HepG2 (cell line): ENCODE measurements at regions not wholly inside any gene's neighbourhood (a gene's known extent, or its start where the extent isn't known, plus 50 kb on each side); places are given as distances from the start of the nearest gene placed in this dataset.

ENCODE experiments used
- ATAD3A ChIP-seq: sonication (generic); formaldehyde crosslinking; IDR thresholded peaks from 2 replicates; pipeline ENCODE4 v1.4.0; 2020; ENCODE audit warnings: missing genetic modification reagents
- FOSL2 ChIP-seq: sonication (generic); formaldehyde crosslinking; IDR thresholded peaks from 2 replicates; pipeline ENCODE4 v1.4.0; 2020; ENCODE audit warnings: missing genetic modification reagents
- GPN1 ChIP-seq: sonication (generic); formaldehyde crosslinking; IDR thresholded peaks from 2 replicates; pipeline ENCODE4 v1.5.1; 2020; ENCODE audit warnings: missing genetic modification reagents, borderline replicate concordance
- MIER2 ChIP-seq: IDR thresholded peaks from 2 replicates; pipeline ENCODE4 v1.6.1; 2016; ENCODE audit warnings: missing biosample characterization, missing genetic modification reagents
- RFXANK ChIP-seq: IDR thresholded peaks from 2 replicates; pipeline ENCODE4 v1.6.1; 2016
- SAFB2 ChIP-seq: sonication (generic); formaldehyde crosslinking; IDR thresholded peaks from 2 replicates; pipeline ENCODE4 v1.5.1; 2020; ENCODE audit warnings: missing genetic modification reagents, low read depth, mild to moderate bottlenecking, borderline replicate concordance
- SAP130 ChIP-seq: IDR thresholded peaks from 2 replicates; pipeline ENCODE4 v1.6.1; 2016; ENCODE audit warnings: low read depth
- SRSF1 ChIP-seq: fragments of 200-400 bp; formaldehyde crosslinking; optimal IDR thresholded peaks from 2 replicates; pipeline ENCODE3; 2017; ENCODE audit warnings: mild to moderate bottlenecking, low read depth, low read length, moderate library complexity
- SRSF9 ChIP-seq: fragments of 200-400 bp; formaldehyde crosslinking; IDR thresholded peaks from 2 replicates; pipeline ENCODE4 v1.6.1; 2018; ENCODE audit warnings: borderline replicate concordance, mild to moderate bottlenecking, low read depth, low read length; ENCODE audit not compliant: insufficient read depth, poor library complexity, severe bottlenecking
- TAF15 ChIP-seq: fragments of 200-400 bp; formaldehyde crosslinking; IDR thresholded peaks from one replicate; pipeline ENCODE4 v1.6.1; 2018; ENCODE audit warnings: mild to moderate bottlenecking, low read depth, low read length; ENCODE audit not compliant: poor library complexity, severe bottlenecking
- TEAD2 ChIP-seq: sonication (generic); formaldehyde crosslinking; IDR thresholded peaks from 2 replicates; pipeline ENCODE4 v1.9.0; 2021; ENCODE audit warnings: missing genetic modification reagents
- ZNF124 ChIP-seq: sonication (generic); formaldehyde crosslinking; IDR thresholded peaks from 2 replicates; pipeline ENCODE4 v1.4.0; 2020; ENCODE audit warnings: missing genetic modification reagents
- ZNF253 ChIP-seq: sonication (generic); formaldehyde crosslinking; IDR thresholded peaks from 2 replicates; pipeline ENCODE4 v1.8.0; 2022; ENCODE audit warnings: mild to moderate bottlenecking, missing genetic modification reagents, borderline replicate concordance
- ZNF431 ChIP-seq: sonication (generic); formaldehyde crosslinking; IDR thresholded peaks from 2 replicates; pipeline ENCODE4 v1.9.0; 2022; ENCODE audit warnings: missing genetic modification reagents, low read depth, mild to moderate bottlenecking, borderline replicate concordance
- ZNF552 ChIP-seq: sonication (generic); formaldehyde crosslinking; IDR thresholded peaks from 2 replicates; pipeline ENCODE4 v1.9.0; 2022; ENCODE audit warnings: missing genetic modification reagents, mild to moderate bottlenecking, borderline replicate concordance
- ZNF614 ChIP-seq: IDR thresholded peaks from 2 replicates; pipeline ENCODE4 v1.6.1; 2018; ENCODE audit warnings: missing biosample characterization, missing genetic modification reagents, inconsistent platforms, borderline replicate concordance
- ZSCAN21 ChIP-seq: sonication (generic); formaldehyde crosslinking; IDR thresholded peaks from 2 replicates; pipeline ENCODE4 v1.8.0; 2022; ENCODE audit warnings: mild to moderate bottlenecking, missing genetic modification reagents, moderate library complexity, borderline replicate concordance
- TF ChIP-seq, protein P1 (sequence below): fragments of 450-650 bp; IDR thresholded peaks from 2 replicates; pipeline ENCODE4 v1.6.1; 2016
- TF ChIP-seq, protein P2 (sequence below): sonication (generic); formaldehyde crosslinking; IDR thresholded peaks from 2 replicates; pipeline ENCODE4 v1.4.0; 2020; ENCODE audit warnings: mild to moderate bottlenecking, low read depth, missing genetic modification reagents
- TF ChIP-seq, protein P3 (sequence below): sonication (generic); formaldehyde crosslinking; IDR thresholded peaks from 2 replicates; pipeline ENCODE4 v1.5.1; 2020; ENCODE audit warnings: missing genetic modification reagents, mild to moderate bottlenecking, borderline replicate concordance
- TF ChIP-seq, protein P4 (sequence below): sonication (generic); formaldehyde crosslinking; IDR thresholded peaks from 2 replicates; pipeline ENCODE4 v1.4.0; 2020; ENCODE audit warnings: missing genetic modification reagents

DNA sequence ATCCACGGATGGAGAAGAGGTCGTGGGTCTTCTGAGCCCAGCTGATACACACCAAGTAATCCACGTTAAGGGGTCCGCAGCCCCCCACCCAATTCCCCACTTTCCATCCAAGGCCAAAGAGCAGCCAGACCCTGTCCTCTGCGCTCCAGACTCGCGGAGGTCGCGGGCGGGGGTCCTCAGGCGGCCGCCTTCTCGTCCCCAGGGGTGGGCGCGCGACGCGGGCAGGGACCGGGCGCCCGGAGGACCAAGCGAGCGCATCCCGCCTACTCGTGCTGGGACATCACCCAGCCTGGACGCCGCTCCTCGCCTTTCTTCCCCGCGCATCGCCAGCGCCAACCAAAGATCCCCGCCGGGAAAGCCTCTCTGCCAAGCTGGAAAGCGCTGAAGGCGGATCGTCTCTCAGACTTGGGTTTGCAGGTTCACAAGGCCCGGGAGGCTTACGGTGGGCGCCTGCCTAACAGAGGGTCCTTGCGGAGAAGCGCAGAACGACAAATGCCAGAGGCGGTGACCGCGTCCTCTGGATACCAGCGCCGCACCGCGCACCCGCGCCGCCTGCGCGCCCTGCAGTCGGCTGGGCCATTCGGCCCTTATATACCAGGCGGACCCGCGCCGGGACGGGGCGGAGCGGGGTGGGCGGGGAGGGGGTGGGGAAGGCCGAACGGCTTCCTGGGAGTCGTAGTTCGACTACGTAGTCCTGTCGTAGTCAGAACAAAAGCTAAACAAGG is 471.6 kb downstream of the SOX9 start (continued):
- TF ChIP-seq, protein P1, sequence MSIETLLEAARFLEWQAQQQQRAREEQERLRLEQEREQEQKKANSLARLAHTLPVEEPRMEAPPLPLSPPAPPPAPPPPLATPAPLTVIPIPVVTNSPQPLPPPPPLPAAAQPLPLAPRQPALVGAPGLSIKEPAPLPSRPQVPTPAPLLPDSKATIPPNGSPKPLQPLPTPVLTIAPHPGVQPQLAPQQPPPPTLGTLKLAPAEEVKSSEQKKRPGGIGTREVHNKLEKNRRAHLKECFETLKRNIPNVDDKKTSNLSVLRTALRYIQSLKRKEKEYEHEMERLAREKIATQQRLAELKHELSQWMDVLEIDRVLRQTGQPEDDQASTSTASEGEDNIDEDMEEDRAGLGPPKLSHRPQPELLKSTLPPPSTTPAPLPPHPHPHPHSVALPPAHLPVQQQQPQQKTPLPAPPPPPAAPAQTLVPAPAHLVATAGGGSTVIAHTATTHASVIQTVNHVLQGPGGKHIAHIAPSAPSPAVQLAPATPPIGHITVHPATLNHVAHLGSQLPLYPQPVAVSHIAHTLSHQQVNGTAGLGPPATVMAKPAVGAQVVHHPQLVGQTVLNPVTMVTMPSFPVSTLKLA, result no peak
- TF ChIP-seq RFXANK (peak; percentile 81; the same call in 1 of the 2 replicates), TAF15 (no peak), ZNF253 (CRISPR knock-in tag) (peak; percentile 86; the same call in 1 of the 2 replicates), GPN1 (CRISPR knock-in tag) (peak; percentile 88), TEAD2 (CRISPR knock-in tag) (no peak), FOSL2 (peak; percentile 65), SAFB2 (peak; percentile 70), MIER2 (peak; percentile 78; the same call in 1 of the 2 replicates), ZNF124 (CRISPR knock-in tag) (no peak), ZNF431 (no peak), SRSF9 (no peak), SRSF1 (no peak), SAP130 (CRISPR knock-in tag) (peak; percentile 96), ZSCAN21 (peak; percentile 97), ZNF552 (no peak), ATAD3A (no peak), ZNF614 (CRISPR knock-in tag) (peak; percentile 94)
- TF ChIP-seq, protein P2, sequence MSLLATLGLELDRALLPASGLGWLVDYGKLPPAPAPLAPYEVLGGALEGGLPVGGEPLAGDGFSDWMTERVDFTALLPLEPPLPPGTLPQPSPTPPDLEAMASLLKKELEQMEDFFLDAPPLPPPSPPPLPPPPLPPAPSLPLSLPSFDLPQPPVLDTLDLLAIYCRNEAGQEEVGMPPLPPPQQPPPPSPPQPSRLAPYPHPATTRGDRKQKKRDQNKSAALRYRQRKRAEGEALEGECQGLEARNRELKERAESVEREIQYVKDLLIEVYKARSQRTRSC (CRISPR knock-in tag), result no peak
- TF ChIP-seq, protein P3, sequence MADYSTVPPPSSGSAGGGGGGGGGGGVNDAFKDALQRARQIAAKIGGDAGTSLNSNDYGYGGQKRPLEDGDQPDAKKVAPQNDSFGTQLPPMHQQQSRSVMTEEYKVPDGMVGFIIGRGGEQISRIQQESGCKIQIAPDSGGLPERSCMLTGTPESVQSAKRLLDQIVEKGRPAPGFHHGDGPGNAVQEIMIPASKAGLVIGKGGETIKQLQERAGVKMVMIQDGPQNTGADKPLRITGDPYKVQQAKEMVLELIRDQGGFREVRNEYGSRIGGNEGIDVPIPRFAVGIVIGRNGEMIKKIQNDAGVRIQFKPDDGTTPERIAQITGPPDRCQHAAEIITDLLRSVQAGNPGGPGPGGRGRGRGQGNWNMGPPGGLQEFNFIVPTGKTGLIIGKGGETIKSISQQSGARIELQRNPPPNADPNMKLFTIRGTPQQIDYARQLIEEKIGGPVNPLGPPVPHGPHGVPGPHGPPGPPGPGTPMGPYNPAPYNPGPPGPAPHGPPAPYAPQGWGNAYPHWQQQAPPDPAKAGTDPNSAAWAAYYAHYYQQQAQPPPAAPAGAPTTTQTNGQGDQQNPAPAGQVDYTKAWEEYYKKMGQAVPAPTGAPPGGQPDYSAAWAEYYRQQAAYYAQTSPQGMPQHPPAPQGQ (CRISPR knock-in tag), result no peak
- TF ChIP-seq, protein P4, sequence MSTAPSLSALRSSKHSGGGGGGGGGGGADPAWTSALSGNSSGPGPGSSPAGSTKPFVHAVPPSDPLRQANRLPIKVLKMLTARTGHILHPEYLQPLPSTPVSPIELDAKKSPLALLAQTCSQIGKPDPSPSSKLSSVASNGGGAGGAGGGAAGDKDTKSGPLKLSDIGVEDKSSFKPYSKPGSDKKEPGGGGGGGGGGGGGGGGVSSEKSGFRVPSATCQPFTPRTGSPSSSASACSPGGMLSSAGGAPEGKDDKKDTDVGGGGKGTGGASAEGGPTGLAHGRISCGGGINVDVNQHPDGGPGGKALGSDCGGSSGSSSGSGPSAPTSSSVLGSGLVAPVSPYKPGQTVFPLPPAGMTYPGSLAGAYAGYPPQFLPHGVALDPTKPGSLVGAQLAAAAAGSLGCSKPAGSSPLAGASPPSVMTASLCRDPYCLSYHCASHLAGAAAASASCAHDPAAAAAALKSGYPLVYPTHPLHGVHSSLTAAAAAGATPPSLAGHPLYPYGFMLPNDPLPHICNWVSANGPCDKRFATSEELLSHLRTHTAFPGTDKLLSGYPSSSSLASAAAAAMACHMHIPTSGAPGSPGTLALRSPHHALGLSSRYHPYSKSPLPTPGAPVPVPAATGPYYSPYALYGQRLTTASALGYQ (CRISPR knock-in tag), result no peak
